Bronchial epithelial cell (primary cell): ENCODE measurements at regions not wholly inside any gene's neighbourhood (a gene's known extent, or its start where the extent isn't known, plus 50 kb on each side); places are given as distances from the start of the nearest gene placed in this dataset.

Experiments
- DNase-seq: peaks from one replicate; pipeline ENCODE4 v3.0.0-alpha.2; 2010; ENCODE audit warnings: low read depth
- FAIRE-seq: peaks from 2 replicates; lab custom pipeline; 2011; peaks lifted over from hg19 to GRCh38; lab: Jason Lieb, UNC
- H3K27me3 ChIP-seq: 2 replicates; pipeline ENCODE4 v1.5.1; 2011; ENCODE audit warnings: low read length; ENCODE audit not compliant: control insufficient read depth, insufficient read depth
- H3K36me3 ChIP-seq: 2 replicates; pipeline ENCODE4 v1.5.1; 2011; ENCODE audit warnings: low read length; ENCODE audit not compliant: control insufficient read depth, insufficient read depth
- H3K4me3 ChIP-seq: 2 replicates; pipeline ENCODE4 v1.5.1; 2011; ENCODE audit warnings: mild to moderate bottlenecking, low read depth, low read length, control low read depth
- CTCF ChIP-seq: IDR thresholded peaks from 2 replicates; pipeline ENCODE4 v1.5.1; 2011; ENCODE audit warnings: mild to moderate bottlenecking, moderate library complexity, low read length, control low read depth, inconsistent platforms; ENCODE audit not compliant: insufficient read depth, severe bottlenecking

GRCh38 chr4:156313497-156313896, 359.8 kb upstream of the CTSO start:
- FAIRE-seq (no peak), DNase-seq (no peak)
- TF ChIP-seq CTCF: no peak
- H3K4me3 ChIP-seq: no peak overlapping the region
- H3K36me3 ChIP-seq: no peaks in the 10 kb centered on the region
- H3K27me3 ChIP-seq: no peaks in the 10 kb centered on the region

- TF ChIP-seq CTCF: no peak
- Histone ChIP-seq H3K27me3 (no peaks in the 10 kb centered on the region), H3K36me3 (no peaks in the 10 kb centered on the region), H3K4me3 (no peak overlapping the region)
- FAIRE-seq: no peak
- DNase-seq: no peak
Measured at GRCh38 chr4:156312261-156312847, 358.7 kb upstream of the CTSO start.

GRCh38 chr4:156309031-156309430, 355.4 kb upstream of the CTSO start:
- DNase-seq: no peak
- Histone ChIP-seq H3K4me3 (no peak overlapping the region), H3K27me3 (no peaks in the 10 kb centered on the region), H3K36me3 (no peaks in the 10 kb centered on the region)
- no peak for FAIRE-seq
- TF ChIP-seq CTCF: no peak

GRCh38 chr4:156303708-156304107, 350.0 kb upstream of the CTSO start:
- FAIRE-seq: no peak

GRCh38 chr4:156298230-156298629, 344.6 kb upstream of the CTSO start:
- DNase-seq (peak; percentile 34), FAIRE-seq (no peak)
- no peaks in the 10 kb centered on the region for H3K36me3 ChIP-seq
- no peak for TF ChIP-seq CTCF
- H3K4me3 ChIP-seq: no peak overlapping the region
- H3K27me3 ChIP-seq: no peaks in the 10 kb centered on the region

More at GRCh38 chr4:156303708-156304107, 350.0 kb upstream of the CTSO start:
- H3K36me3 ChIP-seq: no peaks in the 10 kb centered on the region
- no peak for TF ChIP-seq CTCF
- H3K27me3 ChIP-seq: no peaks in the 10 kb centered on the region
- DNase-seq: no peak
- H3K4me3 ChIP-seq: no peak overlapping the region

- no peaks in the 10 kb centered on the region for H3K36me3 ChIP-seq
- no peak for TF ChIP-seq CTCF
- H3K27me3 ChIP-seq: no peaks in the 10 kb centered on the region
- no peak overlapping the region for H3K4me3 ChIP-seq
- peak; percentile 79 for DNase-seq
- no peak for FAIRE-seq
Measured at GRCh38 chr4:156295676-156296195, 342.1 kb upstream of the CTSO start.
